ENCODE measurements at regions not wholly inside any gene's neighbourhood (a gene's known extent, or its start where the extent isn't known, plus 50 kb on each side); places are given as distances from the start of the nearest gene placed in this dataset.

GRCh38 chr2:181183878-181184542 lies 203.6 kb downstream of the UBE2E3 start:
- TF ChIP-seq POLR2AphosphoS5 (IDR thresholded peaks at IDR 0.05; ENCODE audit: low read depth, low read length), result no peak
- TF ChIP-seq POLR2A (IDR thresholded peaks at IDR 0.05; ENCODE audit: low read depth, low read length), result no peak
- no peak for TF ChIP-seq TAF1 (IDR thresholded peaks at IDR 0.05; ENCODE audit: low read depth, low read length)
